Common myeloid progenitor, CD34-positive (primary cell): ENCODE measurements at regions not wholly inside any gene's neighbourhood (a gene's known extent, or its start where the extent isn't known, plus 50 kb on each side); places are given as distances from the start of the nearest gene placed in this dataset.

ENCODE experiments used
- CTCF ChIA-PET: fragments of 350-600 bp; sonication (Branson Sonifier 250); formaldehyde crosslinking; loops from one replicate; lab custom pipeline; 2021; ENCODE audit warnings: antibody characterized with exemption; lab: Charles Lee
- POLR2A ChIA-PET: fragments of 350-600 bp; sonication (Branson Sonifier 250); formaldehyde crosslinking; loops from one replicate; lab custom pipeline; 2021; ENCODE audit warnings: antibody characterized with exemption; lab: Charles Lee
- DNase-seq, 3 donors: peaks; one replicate each; pipeline versions ENCODE4 v3.0.0 to v3.0.0-alpha.2; 2013
- H3K27ac ChIP-seq, 2 experiments: 1 replicate in 1 of 2; 2 replicates in 1 of 2; pipeline ENCODE4 v1.7.0; 2013; ENCODE audit warnings: inconsistent platforms in 2 of 2, low read length in 2 of 2, mild to moderate bottlenecking in 2 of 2, low read depth in 1 of 2, moderate library complexity in 1 of 2; ENCODE audit not compliant: severe bottlenecking in 2 of 2, insufficient read depth in 1 of 2, poor library complexity in 1 of 2
- H3K27me3 ChIP-seq, 5 experiments: replicated peaks in 2 of 5; 1 replicate in 3 of 5; 2 replicates in 2 of 5; pipeline versions ENCODE4 v1.6.1 to v1.7.0; 2013; ENCODE audit warnings: low read length in 4 of 5, mild to moderate bottlenecking in 2 of 5, moderate library complexity in 2 of 5, inconsistent platforms in 1 of 5; ENCODE audit not compliant: insufficient read depth in 5 of 5, control insufficient read depth in 4 of 5
- H3K36me3 ChIP-seq, 4 experiments: 1 replicate in 2 of 4; 2 replicates in 2 of 4; pipeline versions ENCODE4 v1.6.1 to v1.7.0; 2013; ENCODE audit warnings: low read length in 3 of 4, control low read depth in 1 of 4, mild to moderate bottlenecking in 1 of 4; ENCODE audit not compliant: control insufficient read depth in 4 of 4, insufficient read depth in 4 of 4
- H3K4me1 ChIP-seq, 4 experiments: 1 replicate in 3 of 4; 2 replicates in 1 of 4; pipeline versions ENCODE4 v1.6.1 to v1.7.1; 2013; ENCODE audit warnings: low read length in 3 of 4, mild to moderate bottlenecking in 3 of 4, control low read depth in 1 of 4, inconsistent platforms in 1 of 4, moderate library complexity in 1 of 4; ENCODE audit not compliant: control insufficient read depth in 4 of 4, insufficient read depth in 4 of 4; ENCODE audit errors: control extremely low read depth in 1 of 4
- H3K4me3 ChIP-seq, 7 experiments: 1 replicate in 4 of 7; 2 replicates in 3 of 7; pipeline versions ENCODE4 v1.5.1 to v1.7.0; 2013; ENCODE audit warnings: mild to moderate bottlenecking in 7 of 7, low read length in 6 of 7, moderate library complexity in 6 of 7, inconsistent platforms in 2 of 7, low read depth in 2 of 7, control low read depth in 1 of 7; ENCODE audit not compliant: insufficient read depth in 4 of 7, control insufficient read depth in 1 of 7; ENCODE audit errors: extremely low read depth in 1 of 7
- H3K9me3 ChIP-seq, 5 experiments: 1 replicate in 4 of 5; 2 replicates in 1 of 5; pipeline versions ENCODE4 v1.6.1 to v1.7.1; 2013; ENCODE audit warnings: low read length in 4 of 5, mild to moderate bottlenecking in 2 of 5, inconsistent platforms in 1 of 5, low read depth in 1 of 5, moderate library complexity in 1 of 5; ENCODE audit not compliant: control insufficient read depth in 4 of 5, insufficient read depth in 2 of 5; ENCODE audit errors: control extremely low read depth in 1 of 5
- WGBS: methylation state at CpG from one replicate; pipeline ENCODE4 v1.1.5; 2013; ENCODE audit not compliant: insufficient coverage; 5-methylcytosine and 5-hydroxymethylcytosine counted together

GRCh38 chr7:146000882-146001281 is 115.7 kb upstream of the CNTNAP2 start:
- ChIA-PET CTCF (no interaction called here), POLR2A (no interaction called here)
- Histone ChIP-seq H3K36me3 (no peaks in the 10 kb centered on the region), H3K4me1 (peaks cover 0 to 10% (median 5%) of the 10 kb centered on the region in 4 experiments), H3K27me3 (peaks cover 0 to 3% (median 0%) of the 10 kb centered on the region in 5 experiments), H3K27ac (no peak overlapping the region), H3K4me3 (no peak overlapping the region), H3K9me3 (no peaks in the 10 kb centered on the region)
- 87% methylated on average over 1 of the region's 2 CpGs for WGBS
- no peak for DNase-seq

GRCh38 chr7:145989469-145989868 is 127.1 kb upstream of the CNTNAP2 start:
- Histone ChIP-seq H3K36me3 (no peaks in the 10 kb centered on the region), H3K27me3 (no peaks in the 10 kb centered on the region), H3K4me1 (no peaks in the 10 kb centered on the region), H3K4me3 (no peak overlapping the region), H3K27ac (no peak overlapping the region), H3K9me3 (no peaks in the 10 kb centered on the region)
- no CpG with 5 or more reads among the region's 4 CpGs for WGBS
- no peak for DNase-seq
- POLR2A ChIA-PET = no interaction called here
- CTCF ChIA-PET = no interaction called here

GRCh38 chr7:145986248-145986874 is 130.2 kb upstream of the CNTNAP2 start:
- ChIA-PET POLR2A (no interaction called here), CTCF (no interaction called here)
- Histone ChIP-seq H3K4me3 (no peak overlapping the region), H3K9me3 (no peaks in the 10 kb centered on the region), H3K4me1 (no peaks in the 10 kb centered on the region), H3K36me3 (no peaks in the 10 kb centered on the region), H3K27me3 (no peaks in the 10 kb centered on the region), H3K27ac (no peak overlapping the region)
- WGBS = 82% methylated on average over 1 of the region's 4 CpGs
- DNase-seq = no peak

GRCh38 chr7:145978769-145979168 is 137.8 kb upstream of the CNTNAP2 start:
- CTCF ChIA-PET = no interaction called here
- Histone ChIP-seq H3K4me1 (no peaks in the 10 kb centered on the region), H3K36me3 (no peaks in the 10 kb centered on the region), H3K27ac (no peak overlapping the region), H3K9me3 (no peaks in the 10 kb centered on the region), H3K4me3 (no peak overlapping the region), H3K27me3 (no peaks in the 10 kb centered on the region)
- DNase-seq = no peak
- POLR2A ChIA-PET = no interaction called here
- WGBS = no CpG with 5 or more reads among the region's 1 CpG

- WGBS = 82% methylated on average over 1 of the region's 4 CpGs
- no peak for DNase-seq
- CTCF ChIA-PET = no interaction called here
- no peak overlapping the region for H3K4me3 ChIP-seq
- H3K4me1 ChIP-seq = no peaks in the 10 kb centered on the region
- H3K27me3 ChIP-seq = no peaks in the 10 kb centered on the region
- no peak overlapping the region for H3K27ac ChIP-seq
- no peaks in the 10 kb centered on the region for H3K36me3 ChIP-seq
- POLR2A ChIA-PET = no interaction called here
- peaks cover 0 to 2% (median 0%) of the 10 kb centered on the region in 5 experiments for H3K9me3 ChIP-seq
Measured at GRCh38 chr7:145959981-145960380, 156.6 kb upstream of the CNTNAP2 start.

- no peak overlapping the region for H3K27ac ChIP-seq
Measured at GRCh38 chr7:145957160-145957890, 159.3 kb upstream of the CNTNAP2 start.

GRCh38 chr7:145951566-145951965 is 165.0 kb upstream of the CNTNAP2 start:
- Histone ChIP-seq H3K36me3 (no peaks in the 10 kb centered on the region), H3K27me3 (no peaks in the 10 kb centered on the region), H3K4me3 (no peak overlapping the region), H3K9me3 (peaks cover 0 to 2% (median 0%) of the 10 kb centered on the region in 5 experiments), H3K27ac (no peak overlapping the region), H3K4me1 (no peaks in the 10 kb centered on the region)
- DNase-seq = no peak
- POLR2A ChIA-PET = no interaction called here
- no CpG with 5 or more reads among the region's 1 CpG for WGBS
- CTCF ChIA-PET = no interaction called here

More at GRCh38 chr7:145957160-145957890, 159.3 kb upstream of the CNTNAP2 start:
- 88% methylated on average over 1 of the region's 2 CpGs for WGBS
- H3K36me3 ChIP-seq = no peaks in the 10 kb centered on the region
- POLR2A ChIA-PET = no interaction called here
- no peak overlapping the region for H3K4me3 ChIP-seq
- no peaks in the 10 kb centered on the region for H3K27me3 ChIP-seq
- H3K9me3 ChIP-seq = peaks cover 0 to 2% (median 0%) of the 10 kb centered on the region in 5 experiments
- H3K4me1 ChIP-seq = no peaks in the 10 kb centered on the region
- no peak for DNase-seq
- CTCF ChIA-PET = no interaction called here
